ENCODE measurements at regions not wholly inside any gene's neighbourhood (a gene's known extent, or its start where the extent isn't known, plus 50 kb on each side); places are given as distances from the start of the nearest gene placed in this dataset.

DNA sequence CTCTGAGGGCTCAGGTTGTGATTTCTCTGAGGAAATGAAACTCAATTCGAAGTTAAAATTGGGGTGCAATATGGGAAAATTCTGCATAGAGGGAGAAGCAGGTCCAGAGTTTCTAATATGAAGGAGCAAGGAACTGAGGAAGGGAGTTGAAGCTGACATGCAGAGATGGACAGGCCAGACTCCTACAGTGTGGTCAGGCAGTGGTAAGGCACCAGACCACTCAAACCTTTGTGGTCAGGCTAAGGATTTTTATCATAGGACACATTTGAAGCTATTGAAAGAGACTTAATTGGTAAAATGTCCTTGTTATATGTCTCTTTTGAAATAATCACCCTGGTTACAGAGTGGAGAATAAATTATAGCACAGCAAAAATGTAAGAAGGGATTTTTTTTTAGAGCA, 1074.8 kb upstream of the CDH2 start:
- Histone ChIP-seq H3K79me2 (ENCODE audit: control insufficient read depth, insufficient read depth, low read length) (no peaks in the 10 kb centered on the region), H3K9me3 (ENCODE audit: control insufficient read depth, insufficient read depth, low read depth, low read length) (no peaks in the 10 kb centered on the region), H3K36me3 (ENCODE audit: control insufficient read depth, insufficient read depth, low read length) (no peaks in the 10 kb centered on the region), H3K4me1 (ENCODE audit: control insufficient read depth, extremely low read depth, insufficient read depth, low read length) (no peaks in the 10 kb centered on the region), H3K4me2 (ENCODE audit: extremely low read depth, insufficient read depth, low read length) (no peak overlapping the region), H3K9ac (ENCODE audit: insufficient read depth, low read length) (no peak overlapping the region), H3K27me3 (ENCODE audit: control insufficient read depth, insufficient read depth, low read length) (no peaks in the 10 kb centered on the region), H3K27ac (ENCODE audit: insufficient read depth, low read length) (no peak overlapping the region), H4K20me1 (ENCODE audit: control insufficient read depth, extremely low read depth, insufficient read depth, low read length) (no peaks in the 10 kb centered on the region), H2AFZ (ENCODE audit: low read length) (no peak overlapping the region), H3K4me3 (replicated peaks in 1 of 4; ENCODE audit: control extremely low read depth in 1 of 4, insufficient read depth in 1 of 4, low read depth in 3 of 4, low read length in 4 of 4) (no peak overlapping the region)
- peak in 1 of 2 donors; percentile 6 for DNase-seq (ENCODE audit: low read depth in 2 of 2)
- TF ChIP-seq, protein P1, sequence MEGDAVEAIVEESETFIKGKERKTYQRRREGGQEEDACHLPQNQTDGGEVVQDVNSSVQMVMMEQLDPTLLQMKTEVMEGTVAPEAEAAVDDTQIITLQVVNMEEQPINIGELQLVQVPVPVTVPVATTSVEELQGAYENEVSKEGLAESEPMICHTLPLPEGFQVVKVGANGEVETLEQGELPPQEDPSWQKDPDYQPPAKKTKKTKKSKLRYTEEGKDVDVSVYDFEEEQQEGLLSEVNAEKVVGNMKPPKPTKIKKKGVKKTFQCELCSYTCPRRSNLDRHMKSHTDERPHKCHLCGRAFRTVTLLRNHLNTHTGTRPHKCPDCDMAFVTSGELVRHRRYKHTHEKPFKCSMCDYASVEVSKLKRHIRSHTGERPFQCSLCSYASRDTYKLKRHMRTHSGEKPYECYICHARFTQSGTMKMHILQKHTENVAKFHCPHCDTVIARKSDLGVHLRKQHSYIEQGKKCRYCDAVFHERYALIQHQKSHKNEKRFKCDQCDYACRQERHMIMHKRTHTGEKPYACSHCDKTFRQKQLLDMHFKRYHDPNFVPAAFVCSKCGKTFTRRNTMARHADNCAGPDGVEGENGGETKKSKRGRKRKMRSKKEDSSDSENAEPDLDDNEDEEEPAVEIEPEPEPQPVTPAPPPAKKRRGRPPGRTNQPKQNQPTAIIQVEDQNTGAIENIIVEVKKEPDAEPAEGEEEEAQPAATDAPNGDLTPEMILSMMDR (conservative IDR thresholded peaks at IDR 0.05 in 1 of 2, IDR thresholded peaks at IDR 0.05 in 1 of 2; ENCODE audit: low read depth in 1 of 2, low read length in 2 of 2), result no peak
- no peak for TF ChIP-seq EZH2 (IDR thresholded peaks at IDR 0.05; ENCODE audit: low read length, missing control alignments)

DNA sequence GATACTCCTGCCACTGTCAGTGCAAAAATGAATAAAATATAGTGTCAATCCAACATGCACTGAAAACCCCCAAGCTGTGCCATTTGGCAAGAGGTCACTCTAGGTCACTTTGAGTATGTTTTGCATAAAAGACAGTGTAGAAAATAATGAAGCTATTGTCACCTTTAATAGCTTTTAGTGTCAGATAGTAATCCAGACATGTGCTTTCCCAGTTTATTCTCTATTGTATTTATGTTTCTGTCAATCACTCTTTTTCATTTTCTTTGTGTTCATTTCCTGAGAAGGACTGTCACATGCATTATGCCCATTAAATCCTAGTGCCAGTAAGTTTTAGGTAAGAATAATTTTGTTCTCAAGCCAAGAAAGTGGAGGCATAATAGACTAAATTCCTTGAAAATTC, 1073.9 kb upstream of the CDH2 start:
- Histone ChIP-seq H3K36me3 (ENCODE audit: control insufficient read depth, insufficient read depth, low read length) (no peaks in the 10 kb centered on the region), H3K9ac (ENCODE audit: insufficient read depth, low read length) (no peak overlapping the region), H3K4me1 (ENCODE audit: control insufficient read depth, extremely low read depth, insufficient read depth, low read length) (no peaks in the 10 kb centered on the region), H3K4me2 (ENCODE audit: extremely low read depth, insufficient read depth, low read length) (no peak overlapping the region), H3K79me2 (ENCODE audit: control insufficient read depth, insufficient read depth, low read length) (no peaks in the 10 kb centered on the region), H2AFZ (ENCODE audit: low read length) (no peak overlapping the region), H3K4me3 (replicated peaks in 1 of 4; ENCODE audit: control extremely low read depth in 1 of 4, insufficient read depth in 1 of 4, low read depth in 3 of 4, low read length in 4 of 4) (no peak overlapping the region), H4K20me1 (ENCODE audit: control insufficient read depth, extremely low read depth, insufficient read depth, low read length) (no peaks in the 10 kb centered on the region), H3K27ac (ENCODE audit: insufficient read depth, low read length) (no peak overlapping the region), H3K9me3 (ENCODE audit: control insufficient read depth, insufficient read depth, low read depth, low read length) (no peaks in the 10 kb centered on the region), H3K27me3 (ENCODE audit: control insufficient read depth, insufficient read depth, low read length) (no peaks in the 10 kb centered on the region)
- no peak for DNase-seq (ENCODE audit: low read depth in 2 of 2)
- no peak for TF ChIP-seq EZH2 (IDR thresholded peaks at IDR 0.05; ENCODE audit: low read length, missing control alignments)
- TF ChIP-seq, protein P1 (conservative IDR thresholded peaks at IDR 0.05 in 1 of 2, IDR thresholded peaks at IDR 0.05 in 1 of 2; ENCODE audit: low read depth in 1 of 2, low read length in 2 of 2), result no peak

DNA sequence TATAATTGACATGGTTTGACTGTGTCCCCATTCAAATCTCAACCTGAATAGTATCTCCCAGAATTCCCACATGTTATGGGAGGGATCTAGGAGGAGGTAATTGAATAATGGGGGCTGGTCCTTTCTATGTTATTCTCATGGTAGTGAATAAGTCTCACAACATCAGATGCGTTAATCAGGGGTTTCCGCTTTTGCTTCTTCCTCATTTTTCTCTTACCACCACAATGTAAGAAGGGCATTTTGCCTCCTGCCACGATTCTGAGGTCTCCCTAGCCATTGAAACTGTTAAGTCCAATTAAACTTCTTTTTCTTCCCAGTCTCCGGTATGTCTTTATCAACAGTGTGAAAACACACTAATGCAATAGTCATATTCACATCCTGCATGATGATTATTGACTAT, 1073.3 kb upstream of the CDH2 start:
- no peak for TF ChIP-seq EZH2 (IDR thresholded peaks at IDR 0.05; ENCODE audit: low read length, missing control alignments)
- TF ChIP-seq, protein P1 (conservative IDR thresholded peaks at IDR 0.05 in 1 of 2, IDR thresholded peaks at IDR 0.05 in 1 of 2; ENCODE audit: low read depth in 1 of 2, low read length in 2 of 2), result no peak
- no peak overlapping the region for H3K27ac ChIP-seq (ENCODE audit: insufficient read depth, low read length)
- H3K4me1 ChIP-seq (ENCODE audit: control insufficient read depth, extremely low read depth, insufficient read depth, low read length), result no peaks in the 10 kb centered on the region
- H2AFZ ChIP-seq (ENCODE audit: low read length), result no peak overlapping the region
- H3K4me2 ChIP-seq (ENCODE audit: extremely low read depth, insufficient read depth, low read length), result no peak overlapping the region
- no peak overlapping the region for H3K9ac ChIP-seq (ENCODE audit: insufficient read depth, low read length)
- no peaks in the 10 kb centered on the region for H3K79me2 ChIP-seq (ENCODE audit: control insufficient read depth, insufficient read depth, low read length)
- H3K36me3 ChIP-seq (ENCODE audit: control insufficient read depth, insufficient read depth, low read length), result no peaks in the 10 kb centered on the region
- no peak overlapping the region for H3K4me3 ChIP-seq (replicated peaks in 1 of 4; ENCODE audit: control extremely low read depth in 1 of 4, insufficient read depth in 1 of 4, low read depth in 3 of 4, low read length in 4 of 4)
- no peaks in the 10 kb centered on the region for H3K27me3 ChIP-seq (ENCODE audit: control insufficient read depth, insufficient read depth, low read length)
- H3K9me3 ChIP-seq (ENCODE audit: control insufficient read depth, insufficient read depth, low read depth, low read length), result no peaks in the 10 kb centered on the region
- no peaks in the 10 kb centered on the region for H4K20me1 ChIP-seq (ENCODE audit: control insufficient read depth, extremely low read depth, insufficient read depth, low read length)
- DNase-seq (ENCODE audit: low read depth in 2 of 2), result no peak

All from fibroblast of lung (primary cell).